Liver (tissue), 3 donors: ENCODE measurements at regions not wholly inside any gene's neighbourhood (a gene's known extent, or its start where the extent isn't known, plus 50 kb on each side); places are given as distances from the start of the nearest gene placed in this dataset.

ENCODE experiments used
- EGR1 ChIP-seq, 2 donors: IDR thresholded peaks; 2 replicates each; pipeline ENCODE4 v1.6.1; 2016 to 2018; ENCODE audit warnings: antibody characterized with exemption in 2 of 2, low read depth in 2 of 2
- FOXA1 ChIP-seq: IDR thresholded peaks from 2 replicates; pipeline ENCODE4 v1.6.1; 2016; ENCODE audit warnings: antibody characterized with exemption
- GABPA ChIP-seq, 2 donors: IDR thresholded peaks in 1 of 2; conservative IDR thresholded peaks in 1 of 2; 2 replicates each; pipeline ENCODE4 v1.6.1; 2016; ENCODE audit warnings: antibody characterized with exemption in 2 of 2, mild to moderate bottlenecking in 1 of 2, moderate library complexity in 1 of 2
- HNF4A ChIP-seq, 2 donors: conservative IDR thresholded peaks; 2 replicates each; pipeline ENCODE4 v1.6.1; 2016; ENCODE audit warnings: antibody characterized with exemption in 2 of 2, mild to moderate bottlenecking in 2 of 2
- JUND ChIP-seq, 2 donors: IDR thresholded peaks; 2 replicates each; pipeline ENCODE4 v1.6.1; 2016; ENCODE audit warnings: antibody characterized with exemption in 2 of 2
- RXRA ChIP-seq, 2 donors: IDR thresholded peaks; 2 replicates each; pipeline ENCODE4 v1.6.1; 2017 to 2018; ENCODE audit warnings: antibody characterized with exemption in 2 of 2, mild to moderate bottlenecking in 1 of 2
- YY1 ChIP-seq: IDR thresholded peaks from 2 replicates; pipeline ENCODE4 v1.6.1; 2016; ENCODE audit warnings: antibody characterized with exemption, mild to moderate bottlenecking
- TF ChIP-seq, protein P1 (sequence below): fragments of 150-350 bp; IDR thresholded peaks from 2 replicates; pipeline ENCODE4 v1.5.1; 2017; ENCODE audit warnings: improper control_type of control experiment, low read depth, low read length; ENCODE audit not compliant: missing input control
- TF ChIP-seq, protein P2 (sequence below): IDR thresholded peaks from 2 replicates; pipeline ENCODE4 v1.6.1; 2016; ENCODE audit warnings: antibody characterized with exemption
- TF ChIP-seq, protein P3 (sequence below): IDR thresholded peaks from 2 replicates; pipeline ENCODE4 v1.6.1; 2016; ENCODE audit warnings: antibody characterized with exemption
- donor health status: healthy.
- donor health status: healthy.

DNA sequence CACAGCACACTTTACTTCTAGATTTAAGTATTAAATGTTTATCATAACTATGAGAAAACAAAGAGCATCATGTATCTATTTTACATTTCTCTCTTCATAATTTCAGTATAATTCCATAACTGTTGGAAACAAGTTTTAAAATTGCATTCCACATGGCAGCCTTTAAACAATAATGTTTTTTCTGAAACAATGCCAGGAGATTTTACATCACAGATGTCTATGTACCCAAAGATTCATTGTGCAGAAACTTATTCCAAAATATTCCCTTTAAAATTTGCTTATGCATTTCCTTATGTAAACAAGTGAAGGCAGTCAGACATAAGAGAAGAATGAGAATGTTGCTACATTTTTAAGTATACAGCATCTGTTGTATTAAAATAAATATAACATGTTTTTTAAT, 324.9 kb upstream of the COL8A1 start:
- TF ChIP-seq, protein P1, sequence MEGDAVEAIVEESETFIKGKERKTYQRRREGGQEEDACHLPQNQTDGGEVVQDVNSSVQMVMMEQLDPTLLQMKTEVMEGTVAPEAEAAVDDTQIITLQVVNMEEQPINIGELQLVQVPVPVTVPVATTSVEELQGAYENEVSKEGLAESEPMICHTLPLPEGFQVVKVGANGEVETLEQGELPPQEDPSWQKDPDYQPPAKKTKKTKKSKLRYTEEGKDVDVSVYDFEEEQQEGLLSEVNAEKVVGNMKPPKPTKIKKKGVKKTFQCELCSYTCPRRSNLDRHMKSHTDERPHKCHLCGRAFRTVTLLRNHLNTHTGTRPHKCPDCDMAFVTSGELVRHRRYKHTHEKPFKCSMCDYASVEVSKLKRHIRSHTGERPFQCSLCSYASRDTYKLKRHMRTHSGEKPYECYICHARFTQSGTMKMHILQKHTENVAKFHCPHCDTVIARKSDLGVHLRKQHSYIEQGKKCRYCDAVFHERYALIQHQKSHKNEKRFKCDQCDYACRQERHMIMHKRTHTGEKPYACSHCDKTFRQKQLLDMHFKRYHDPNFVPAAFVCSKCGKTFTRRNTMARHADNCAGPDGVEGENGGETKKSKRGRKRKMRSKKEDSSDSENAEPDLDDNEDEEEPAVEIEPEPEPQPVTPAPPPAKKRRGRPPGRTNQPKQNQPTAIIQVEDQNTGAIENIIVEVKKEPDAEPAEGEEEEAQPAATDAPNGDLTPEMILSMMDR, result no peak
- TF ChIP-seq, protein P2, sequence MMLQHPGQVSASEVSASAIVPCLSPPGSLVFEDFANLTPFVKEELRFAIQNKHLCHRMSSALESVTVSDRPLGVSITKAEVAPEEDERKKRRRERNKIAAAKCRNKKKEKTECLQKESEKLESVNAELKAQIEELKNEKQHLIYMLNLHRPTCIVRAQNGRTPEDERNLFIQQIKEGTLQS, result no peak
- TF ChIP-seq GABPA (IDR thresholded peaks at IDR 0.05 in 1 of 2, conservative IDR thresholded peaks at IDR 0.05 in 1 of 2) (no peak), JUND (IDR thresholded peaks at IDR 0.05) (no peak), YY1 (no peak), HNF4A (conservative IDR thresholded peaks at IDR 0.05) (no peak), FOXA1 (no peak), EGR1 (IDR thresholded peaks at IDR 0.05; ENCODE audit: low read depth in 2 of 2) (no peak), RXRA (IDR thresholded peaks at IDR 0.05) (no peak)
- TF ChIP-seq, protein P3, sequence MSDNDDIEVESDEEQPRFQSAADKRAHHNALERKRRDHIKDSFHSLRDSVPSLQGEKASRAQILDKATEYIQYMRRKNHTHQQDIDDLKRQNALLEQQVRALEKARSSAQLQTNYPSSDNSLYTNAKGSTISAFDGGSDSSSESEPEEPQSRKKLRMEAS, result no peak
